ENCODE measurements at regions not wholly inside any gene's neighbourhood (a gene's known extent, or its start where the extent isn't known, plus 50 kb on each side); places are given as distances from the start of the nearest gene placed in this dataset.

- no peaks in the 10 kb centered on the region for H3F3A ChIP-seq (ENCODE audit: insufficient read depth, low read length)
- no peaks in the 10 kb centered on the region for H3K79me2 ChIP-seq (ENCODE audit: insufficient read depth, low read length)
- no peaks in the 10 kb centered on the region for H3K9me2 ChIP-seq (ENCODE audit: low read depth, low read length)
- H3K9me3 ChIP-seq (ENCODE audit: low read length) = no peaks in the 10 kb centered on the region
- H3K36me3 ChIP-seq (ENCODE audit: insufficient read depth, low read length) = no peaks in the 10 kb centered on the region
- no peak overlapping the region for H3K4me2 ChIP-seq (ENCODE audit: low read length)
- no peak overlapping the region for H3K4me3 ChIP-seq (ENCODE audit: low read depth, low read length, poor library complexity, severe bottlenecking)
- no peaks in the 10 kb centered on the region for H3K4me1 ChIP-seq (ENCODE audit: insufficient read depth, low read length, severe bottlenecking)
- H3K27ac ChIP-seq (ENCODE audit: low read depth, low read length, poor library complexity, severe bottlenecking) = no peak overlapping the region
- no peak overlapping the region for H3K9ac ChIP-seq (ENCODE audit: low read length)
- TF ChIP-seq CTCF (IDR thresholded peaks at IDR 0.05; ENCODE audit: low read length) (no peak), EZH2 (IDR thresholded peaks at IDR 0.05; ENCODE audit: borderline replicate concordance, low read length) (no peak)
- no peak overlapping the region for H2AFZ ChIP-seq (ENCODE audit: low read length)
- H4K20me1 ChIP-seq (ENCODE audit: insufficient read depth, low read length) = no peaks in the 10 kb centered on the region
- no peaks in the 10 kb centered on the region for H3K27me3 ChIP-seq (ENCODE audit: insufficient read depth, low read length)
Measured at GRCh38 chr2:160920791-160921303, 239.4 kb upstream of the TANK start.

DNA sequence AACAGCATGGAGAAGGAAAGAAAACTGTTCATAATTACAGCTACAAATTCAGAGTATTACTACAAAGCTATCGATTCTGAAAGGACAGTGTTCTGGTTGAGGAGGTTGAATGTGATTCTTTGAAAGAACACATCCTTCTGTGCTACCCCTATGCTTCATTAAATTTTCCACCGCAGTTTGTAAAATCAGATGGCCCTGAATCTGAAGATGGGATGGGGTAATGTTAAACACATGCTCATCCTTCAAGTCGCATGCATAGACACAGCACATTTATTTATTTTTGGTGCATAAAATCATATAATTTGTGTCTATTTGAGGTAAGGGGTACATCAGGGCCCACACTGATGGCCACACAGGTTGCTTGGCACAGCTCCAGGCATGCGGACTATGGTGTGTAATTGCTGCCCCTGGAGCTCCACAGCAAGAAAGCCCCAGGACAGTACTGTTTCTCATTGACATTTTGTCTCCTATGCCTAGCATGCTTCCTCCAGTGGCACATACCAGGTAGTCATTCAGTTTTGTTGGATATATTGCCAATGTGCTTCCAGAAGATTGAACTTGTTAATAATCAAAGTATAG lies 238.8 kb upstream of the TANK start:
- Histone ChIP-seq H3K4me3 (ENCODE audit: low read depth, low read length, poor library complexity, severe bottlenecking) (no peak overlapping the region), H3K9me3 (ENCODE audit: low read length) (no peaks in the 10 kb centered on the region), H3F3A (ENCODE audit: insufficient read depth, low read length) (no peaks in the 10 kb centered on the region), H3K4me1 (ENCODE audit: insufficient read depth, low read length, severe bottlenecking) (no peaks in the 10 kb centered on the region), H3K79me2 (ENCODE audit: insufficient read depth, low read length) (no peaks in the 10 kb centered on the region), H3K9ac (ENCODE audit: low read length) (no peak overlapping the region), H3K4me2 (ENCODE audit: low read length) (no peak overlapping the region), H3K27me3 (ENCODE audit: insufficient read depth, low read length) (no peaks in the 10 kb centered on the region), H3K27ac (ENCODE audit: low read depth, low read length, poor library complexity, severe bottlenecking) (no peak overlapping the region), H3K9me2 (ENCODE audit: low read depth, low read length) (no peaks in the 10 kb centered on the region), H2AFZ (ENCODE audit: low read length) (no peak overlapping the region), H3K36me3 (ENCODE audit: insufficient read depth, low read length) (no peaks in the 10 kb centered on the region), H4K20me1 (ENCODE audit: insufficient read depth, low read length) (no peaks in the 10 kb centered on the region)
- TF ChIP-seq CTCF (IDR thresholded peaks at IDR 0.05; ENCODE audit: low read length) (no peak), EZH2 (IDR thresholded peaks at IDR 0.05; ENCODE audit: borderline replicate concordance, low read length) (no peak)

- H3K9ac ChIP-seq (ENCODE audit: low read length) = no peak overlapping the region
- no peaks in the 10 kb centered on the region for H3K36me3 ChIP-seq (ENCODE audit: insufficient read depth, low read length)
- H3K27me3 ChIP-seq (ENCODE audit: insufficient read depth, low read length) = no peaks in the 10 kb centered on the region
- H2AFZ ChIP-seq (ENCODE audit: low read length) = no peak overlapping the region
- no peak overlapping the region for H3K4me3 ChIP-seq (ENCODE audit: low read depth, low read length, poor library complexity, severe bottlenecking)
- no peaks in the 10 kb centered on the region for H3K9me3 ChIP-seq (ENCODE audit: low read length)
- no peak overlapping the region for H3K4me2 ChIP-seq (ENCODE audit: low read length)
- H3K4me1 ChIP-seq (ENCODE audit: insufficient read depth, low read length, severe bottlenecking) = no peaks in the 10 kb centered on the region
- no peaks in the 10 kb centered on the region for H4K20me1 ChIP-seq (ENCODE audit: insufficient read depth, low read length)
- no peak overlapping the region for H3K27ac ChIP-seq (ENCODE audit: low read depth, low read length, poor library complexity, severe bottlenecking)
- H3F3A ChIP-seq (ENCODE audit: insufficient read depth, low read length) = no peaks in the 10 kb centered on the region
- no peaks in the 10 kb centered on the region for H3K79me2 ChIP-seq (ENCODE audit: insufficient read depth, low read length)
- TF ChIP-seq CTCF (IDR thresholded peaks at IDR 0.05; ENCODE audit: low read length) (no peak), EZH2 (IDR thresholded peaks at IDR 0.05; ENCODE audit: borderline replicate concordance, low read length) (no peak)
- H3K9me2 ChIP-seq (ENCODE audit: low read depth, low read length) = no peaks in the 10 kb centered on the region
Measured at GRCh38 chr2:160924936-160925353, 235.3 kb upstream of the TANK start.
